ENCODE measurements at regions not wholly inside any gene's neighbourhood (a gene's known extent, or its start where the extent isn't known, plus 50 kb on each side); places are given as distances from the start of the nearest gene placed in this dataset.

DNA sequence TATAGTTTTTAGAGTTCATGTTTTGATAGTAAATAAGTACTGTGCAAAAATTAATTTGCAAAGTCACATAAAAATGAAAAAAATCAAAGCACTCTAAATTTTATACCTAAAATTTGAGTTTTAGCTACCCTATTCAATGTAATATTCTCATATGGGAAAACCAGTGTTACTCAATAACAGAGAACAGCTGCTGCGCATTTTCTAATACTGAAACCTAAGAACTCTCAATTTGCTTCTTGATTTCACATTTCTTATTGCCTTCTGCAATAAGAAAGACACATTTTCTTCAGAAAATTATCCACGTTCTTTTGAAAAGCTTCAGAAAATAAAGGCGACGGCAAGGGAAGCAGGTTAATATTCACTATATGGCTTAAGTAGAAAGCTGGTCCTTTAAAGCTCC is 199.1 kb upstream of the CCDC150 start:
- H3K4me1 ChIP-seq (ENCODE audit: control insufficient read depth in 3 of 3, insufficient read depth in 3 of 3, low read length in 3 of 3), result no peaks in the 10 kb centered on the region
- H3K36me3 ChIP-seq (ENCODE audit: control insufficient read depth in 3 of 3, insufficient read depth in 3 of 3, low read length in 3 of 3), result no peaks in the 10 kb centered on the region
- no peak overlapping the region for H3K27ac ChIP-seq (ENCODE audit: low read depth, low read length)
- H3K4me3 ChIP-seq (ENCODE audit: low read length in 3 of 3), result no peak overlapping the region
- no peaks in the 10 kb centered on the region for H3K9me3 ChIP-seq (ENCODE audit: control insufficient read depth in 3 of 3, low read length in 3 of 3)
- H3K27me3 ChIP-seq (ENCODE audit: control insufficient read depth in 3 of 3, insufficient read depth in 3 of 3, low read length in 3 of 3), result no peaks in the 10 kb centered on the region
- no peak overlapping the region for H3K9ac ChIP-seq (ENCODE audit: low read depth in 1 of 3, low read length in 3 of 3)

DNA sequence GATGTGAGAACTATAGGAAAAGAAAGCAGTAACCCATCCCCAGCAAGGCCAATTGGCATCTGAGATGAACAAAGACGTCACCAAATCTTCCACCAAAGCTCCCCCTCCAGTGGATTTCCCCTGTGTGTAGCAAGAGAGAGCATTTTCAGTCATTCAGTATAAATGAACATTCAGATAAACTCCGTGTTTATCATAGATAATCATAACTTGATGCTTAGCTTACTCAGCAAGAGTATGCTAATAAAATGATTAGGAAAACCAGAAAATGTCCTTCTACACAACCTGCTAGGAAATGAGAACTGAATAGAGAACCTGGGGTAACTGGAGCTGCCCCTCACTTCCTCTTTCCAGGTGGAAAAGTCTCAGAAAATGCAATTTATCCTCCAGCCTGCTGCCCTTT is 198.0 kb upstream of the CCDC150 start:
- no peak overlapping the region for H3K4me3 ChIP-seq (ENCODE audit: low read length in 3 of 3)
- H3K27ac ChIP-seq (ENCODE audit: low read depth, low read length), result no peak overlapping the region
- H3K9ac ChIP-seq (ENCODE audit: low read depth in 1 of 3, low read length in 3 of 3), result no peak overlapping the region
- no peaks in the 10 kb centered on the region for H3K9me3 ChIP-seq (ENCODE audit: control insufficient read depth in 3 of 3, low read length in 3 of 3)
- no peaks in the 10 kb centered on the region for H3K4me1 ChIP-seq (ENCODE audit: control insufficient read depth in 3 of 3, insufficient read depth in 3 of 3, low read length in 3 of 3)
- H3K27me3 ChIP-seq (ENCODE audit: control insufficient read depth in 3 of 3, insufficient read depth in 3 of 3, low read length in 3 of 3), result no peaks in the 10 kb centered on the region
- H3K36me3 ChIP-seq (ENCODE audit: control insufficient read depth in 3 of 3, insufficient read depth in 3 of 3, low read length in 3 of 3), result no peaks in the 10 kb centered on the region

DNA sequence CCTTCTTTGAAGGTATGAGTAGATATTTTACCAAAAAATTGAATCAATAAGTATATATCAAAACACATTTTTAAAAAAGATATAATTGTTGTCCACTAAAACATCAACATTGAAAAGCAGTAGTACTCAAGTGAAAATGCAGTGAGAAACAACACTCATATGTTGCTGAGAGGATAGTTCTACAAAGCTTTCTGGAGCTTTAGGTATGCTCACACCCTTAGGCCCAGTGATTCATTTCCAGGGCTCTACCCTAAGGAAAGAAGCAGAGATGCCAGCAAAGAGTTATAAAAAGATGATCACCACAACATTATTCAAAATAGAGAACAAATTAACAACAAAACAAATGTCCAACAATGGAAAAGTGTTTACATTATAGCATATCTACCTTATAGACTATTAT is 197.3 kb upstream of the CCDC150 start:
- no peak overlapping the region for H3K9ac ChIP-seq (ENCODE audit: low read depth in 1 of 3, low read length in 3 of 3)
- no peaks in the 10 kb centered on the region for H3K27me3 ChIP-seq (ENCODE audit: control insufficient read depth in 3 of 3, insufficient read depth in 3 of 3, low read length in 3 of 3)
- H3K9me3 ChIP-seq (ENCODE audit: control insufficient read depth in 3 of 3, low read length in 3 of 3), result no peaks in the 10 kb centered on the region
- H3K36me3 ChIP-seq (ENCODE audit: control insufficient read depth in 3 of 3, insufficient read depth in 3 of 3, low read length in 3 of 3), result no peaks in the 10 kb centered on the region
- H3K4me1 ChIP-seq (ENCODE audit: control insufficient read depth in 3 of 3, insufficient read depth in 3 of 3, low read length in 3 of 3), result no peaks in the 10 kb centered on the region
- H3K4me3 ChIP-seq (ENCODE audit: low read length in 3 of 3), result no peak overlapping the region
- H3K27ac ChIP-seq (ENCODE audit: low read depth, low read length), result no peak overlapping the region

DNA sequence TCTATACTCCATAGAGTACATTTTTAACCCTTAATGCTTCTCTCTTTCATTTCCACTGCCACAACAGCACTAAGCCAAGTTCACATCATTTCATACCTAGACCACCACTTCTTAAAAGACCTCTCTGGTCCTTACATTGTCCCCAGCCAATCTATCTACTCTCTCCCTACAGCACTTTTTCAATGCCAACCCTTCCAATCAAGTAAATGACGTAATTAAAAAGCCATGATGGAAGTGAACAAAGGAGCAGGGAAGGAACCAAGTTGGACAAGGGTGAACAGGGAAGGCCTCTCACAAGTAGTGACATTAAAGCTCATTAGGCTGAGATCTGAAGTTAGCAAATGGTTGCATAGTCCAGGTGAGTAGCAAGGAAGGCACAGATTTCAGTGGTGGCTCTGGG is 195.1 kb upstream of the CCDC150 start:
- no peak overlapping the region for H3K4me3 ChIP-seq (ENCODE audit: low read length in 3 of 3)
- H3K4me1 ChIP-seq (ENCODE audit: control insufficient read depth in 3 of 3, insufficient read depth in 3 of 3, low read length in 3 of 3), result no peaks in the 10 kb centered on the region
- no peak overlapping the region for H3K27ac ChIP-seq (ENCODE audit: low read depth, low read length)
- no peaks in the 10 kb centered on the region for H3K27me3 ChIP-seq (ENCODE audit: control insufficient read depth in 3 of 3, insufficient read depth in 3 of 3, low read length in 3 of 3)
- H3K9ac ChIP-seq (ENCODE audit: low read depth in 1 of 3, low read length in 3 of 3), result no peak overlapping the region
- no peaks in the 10 kb centered on the region for H3K36me3 ChIP-seq (ENCODE audit: control insufficient read depth in 3 of 3, insufficient read depth in 3 of 3, low read length in 3 of 3)
- no peaks in the 10 kb centered on the region for H3K9me3 ChIP-seq (ENCODE audit: control insufficient read depth in 3 of 3, low read length in 3 of 3)

DNA sequence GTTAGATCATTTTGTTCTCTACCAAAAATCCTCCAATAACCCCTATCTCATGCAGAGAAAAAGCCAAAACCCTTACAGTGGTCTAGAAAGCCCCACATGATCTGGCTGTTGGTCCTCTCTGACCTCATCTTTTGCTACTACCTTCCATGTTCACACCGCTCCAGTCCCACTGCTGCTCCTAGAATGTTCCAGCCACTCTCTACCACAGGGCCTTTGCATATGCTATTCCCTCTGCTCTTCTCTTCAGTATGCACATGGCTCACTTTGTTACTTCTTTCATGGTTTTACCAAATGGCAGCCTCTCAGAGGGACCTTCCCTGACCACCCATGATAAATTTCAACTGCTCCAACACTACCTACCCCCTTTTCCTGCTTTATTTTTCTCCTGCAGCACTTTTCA is 193.5 kb upstream of the CCDC150 start:
- Histone ChIP-seq H3K36me3 (ENCODE audit: control insufficient read depth in 3 of 3, insufficient read depth in 3 of 3, low read length in 3 of 3) (no peaks in the 10 kb centered on the region), H3K9me3 (ENCODE audit: control insufficient read depth in 3 of 3, low read length in 3 of 3) (no peaks in the 10 kb centered on the region), H3K27ac (ENCODE audit: low read depth, low read length) (no peak overlapping the region), H3K9ac (ENCODE audit: low read depth in 1 of 3, low read length in 3 of 3) (no peak overlapping the region), H3K4me3 (ENCODE audit: low read length in 3 of 3) (no peak overlapping the region), H3K4me1 (ENCODE audit: control insufficient read depth in 3 of 3, insufficient read depth in 3 of 3, low read length in 3 of 3) (no peaks in the 10 kb centered on the region), H3K27me3 (ENCODE audit: control insufficient read depth in 3 of 3, insufficient read depth in 3 of 3, low read length in 3 of 3) (no peaks in the 10 kb centered on the region)

DNA sequence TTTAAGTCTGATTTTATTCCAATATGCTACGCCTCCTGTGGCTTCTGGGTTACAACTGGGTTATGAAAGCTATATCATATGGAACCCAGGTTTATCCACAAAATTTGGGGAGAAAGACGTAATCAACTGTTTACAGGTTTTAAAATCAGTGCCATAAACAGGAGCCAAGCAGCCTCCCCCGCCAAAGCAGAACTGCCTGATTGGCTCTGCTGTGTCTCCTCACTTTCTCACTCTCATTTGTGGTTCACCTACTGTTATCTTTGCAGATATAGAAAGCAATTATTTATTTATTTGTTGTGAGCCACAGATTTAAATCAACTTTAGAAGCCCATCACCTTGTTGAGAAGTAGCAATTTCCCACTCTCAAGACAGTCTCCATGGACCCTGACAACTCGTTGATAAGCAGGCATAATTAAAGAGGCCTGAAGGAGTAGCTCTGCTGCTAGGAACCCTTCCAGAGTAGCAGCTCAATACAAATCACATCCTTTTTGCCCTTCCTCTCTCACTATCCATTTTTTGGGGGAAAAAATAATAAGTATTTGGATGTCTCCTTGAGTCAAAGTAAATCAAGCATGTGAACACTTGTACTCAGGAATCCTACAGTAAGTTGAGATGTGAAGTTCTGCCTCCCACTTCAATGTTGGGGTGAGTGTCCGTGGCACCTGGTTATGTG is 191.0 kb upstream of the CCDC150 start:
- no peak overlapping the region for H3K4me3 ChIP-seq (ENCODE audit: low read length in 3 of 3)
- H3K9me3 ChIP-seq (ENCODE audit: control insufficient read depth in 3 of 3, low read length in 3 of 3), result no peaks in the 10 kb centered on the region
- H3K4me1 ChIP-seq (ENCODE audit: control insufficient read depth in 3 of 3, insufficient read depth in 3 of 3, low read length in 3 of 3), result no peaks in the 10 kb centered on the region
- H3K9ac ChIP-seq (ENCODE audit: low read depth in 1 of 3, low read length in 3 of 3), result no peak overlapping the region
- no peak overlapping the region for H3K27ac ChIP-seq (ENCODE audit: low read depth, low read length)
- no peaks in the 10 kb centered on the region for H3K36me3 ChIP-seq (ENCODE audit: control insufficient read depth in 3 of 3, insufficient read depth in 3 of 3, low read length in 3 of 3)
- H3K27me3 ChIP-seq (ENCODE audit: control insufficient read depth in 3 of 3, insufficient read depth in 3 of 3, low read length in 3 of 3), result no peaks in the 10 kb centered on the region

DNA sequence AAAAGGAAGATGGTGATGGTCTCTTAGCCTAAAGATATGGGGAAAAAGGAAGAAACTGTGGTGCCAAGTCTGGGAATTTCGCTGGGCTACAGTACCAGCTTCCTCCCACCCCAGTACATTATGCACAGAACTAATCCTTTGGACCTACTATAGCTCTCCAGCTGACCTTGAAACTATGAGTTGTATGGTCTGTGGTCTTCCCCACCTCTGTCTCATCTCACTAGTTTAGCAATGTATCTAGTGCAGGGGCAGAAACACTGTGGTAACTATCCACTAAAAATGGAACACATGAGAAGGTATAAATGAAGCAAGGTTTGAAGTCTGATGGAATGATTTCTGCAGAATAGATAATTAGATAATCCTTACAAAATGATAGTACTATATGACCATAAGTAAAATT is 190.4 kb upstream of the CCDC150 start:
- no peak overlapping the region for H3K27ac ChIP-seq (ENCODE audit: low read depth, low read length)
- no peak overlapping the region for H3K4me3 ChIP-seq (ENCODE audit: low read length in 3 of 3)
- no peaks in the 10 kb centered on the region for H3K4me1 ChIP-seq (ENCODE audit: control insufficient read depth in 3 of 3, insufficient read depth in 3 of 3, low read length in 3 of 3)
- H3K27me3 ChIP-seq (ENCODE audit: control insufficient read depth in 3 of 3, insufficient read depth in 3 of 3, low read length in 3 of 3), result no peaks in the 10 kb centered on the region
- no peak overlapping the region for H3K9ac ChIP-seq (ENCODE audit: low read depth in 1 of 3, low read length in 3 of 3)
- H3K36me3 ChIP-seq (ENCODE audit: control insufficient read depth in 3 of 3, insufficient read depth in 3 of 3, low read length in 3 of 3), result no peaks in the 10 kb centered on the region
- H3K9me3 ChIP-seq (ENCODE audit: control insufficient read depth in 3 of 3, low read length in 3 of 3), result no peaks in the 10 kb centered on the region

DNA sequence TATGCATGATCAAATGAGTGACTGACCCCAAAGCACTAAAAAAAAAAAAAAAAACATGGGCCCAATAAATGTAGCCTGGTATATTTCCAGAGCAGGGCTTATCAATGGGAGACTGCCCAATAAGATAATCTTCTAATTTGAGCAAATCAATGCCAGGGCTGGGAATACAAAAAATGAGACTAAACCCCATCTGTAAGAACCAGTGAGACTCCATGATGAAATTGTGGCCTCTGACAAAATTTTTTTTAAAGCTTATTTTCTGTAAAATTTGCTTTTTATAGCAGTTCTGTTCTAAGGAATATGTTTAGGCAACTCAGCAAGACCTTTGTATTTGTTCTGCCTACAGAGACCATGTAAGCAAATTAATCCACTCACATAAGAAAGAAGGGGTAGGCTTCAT is 186.8 kb upstream of the CCDC150 start:
- Histone ChIP-seq H3K4me1 (ENCODE audit: control insufficient read depth in 3 of 3, insufficient read depth in 3 of 3, low read length in 3 of 3) (no peaks in the 10 kb centered on the region), H3K27ac (ENCODE audit: low read depth, low read length) (no peak overlapping the region), H3K4me3 (ENCODE audit: low read length in 3 of 3) (no peak overlapping the region), H3K36me3 (ENCODE audit: control insufficient read depth in 3 of 3, insufficient read depth in 3 of 3, low read length in 3 of 3) (no peaks in the 10 kb centered on the region), H3K27me3 (ENCODE audit: control insufficient read depth in 3 of 3, insufficient read depth in 3 of 3, low read length in 3 of 3) (no peaks in the 10 kb centered on the region), H3K9me3 (ENCODE audit: control insufficient read depth in 3 of 3, low read length in 3 of 3) (no peaks in the 10 kb centered on the region), H3K9ac (ENCODE audit: low read depth in 1 of 3, low read length in 3 of 3) (no peak overlapping the region)

DNA sequence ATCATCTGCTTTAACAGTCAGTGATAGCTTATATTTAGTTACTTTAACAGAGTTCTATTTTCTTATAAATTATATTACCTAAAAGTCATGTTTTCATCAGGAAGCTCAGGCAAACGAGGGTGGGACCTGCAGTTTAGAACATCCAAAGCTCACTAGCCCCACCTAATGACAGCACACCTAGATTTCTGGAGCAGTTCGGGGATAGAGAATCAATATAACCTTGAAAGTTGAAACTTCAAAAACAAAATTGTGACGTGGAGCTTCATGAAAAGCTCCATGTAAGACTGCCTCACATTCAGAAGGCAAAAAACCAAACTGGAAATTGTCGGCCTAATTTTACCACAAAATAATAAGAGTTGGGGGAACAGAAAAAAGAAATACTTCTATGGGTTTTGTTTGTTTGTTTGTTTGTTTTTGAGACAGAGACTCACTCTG is 185.9 kb upstream of the CCDC150 start:
- no peak overlapping the region for H3K9ac ChIP-seq (ENCODE audit: low read depth in 1 of 3, low read length in 3 of 3)
- no peak overlapping the region for H3K4me3 ChIP-seq (ENCODE audit: low read length in 3 of 3)
- H3K9me3 ChIP-seq (ENCODE audit: control insufficient read depth in 3 of 3, low read length in 3 of 3), result no peaks in the 10 kb centered on the region
- no peak overlapping the region for H3K27ac ChIP-seq (ENCODE audit: low read depth, low read length)
- H3K27me3 ChIP-seq (ENCODE audit: control insufficient read depth in 3 of 3, insufficient read depth in 3 of 3, low read length in 3 of 3), result no peaks in the 10 kb centered on the region
- no peaks in the 10 kb centered on the region for H3K36me3 ChIP-seq (ENCODE audit: control insufficient read depth in 3 of 3, insufficient read depth in 3 of 3, low read length in 3 of 3)
- H3K4me1 ChIP-seq (ENCODE audit: control insufficient read depth in 3 of 3, insufficient read depth in 3 of 3, low read length in 3 of 3), result no peaks in the 10 kb centered on the region

DNA sequence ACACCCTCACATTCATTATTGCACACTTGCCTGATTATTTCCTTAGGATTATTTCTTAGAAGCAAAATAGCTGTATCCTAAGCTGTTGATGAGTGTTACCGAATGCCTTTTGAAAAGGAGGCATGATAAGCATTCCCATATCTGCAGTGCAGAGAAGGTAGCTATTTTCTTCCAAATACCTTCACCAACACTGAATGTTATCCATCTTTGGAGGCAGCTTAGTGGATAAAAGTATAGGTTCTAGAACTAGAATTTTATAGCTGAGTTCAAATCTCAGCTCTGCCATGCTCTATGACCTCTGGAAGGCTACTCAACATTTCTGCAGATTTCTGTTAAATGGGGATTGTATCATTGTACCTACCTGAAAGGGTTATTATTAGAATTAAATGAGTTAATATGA is 185.0 kb upstream of the CCDC150 start:
- Histone ChIP-seq H3K27ac (ENCODE audit: low read depth, low read length) (no peak overlapping the region), H3K9me3 (ENCODE audit: control insufficient read depth in 3 of 3, low read length in 3 of 3) (no peaks in the 10 kb centered on the region), H3K36me3 (ENCODE audit: control insufficient read depth in 3 of 3, insufficient read depth in 3 of 3, low read length in 3 of 3) (no peaks in the 10 kb centered on the region), H3K4me1 (ENCODE audit: control insufficient read depth in 3 of 3, insufficient read depth in 3 of 3, low read length in 3 of 3) (no peaks in the 10 kb centered on the region), H3K4me3 (ENCODE audit: low read length in 3 of 3) (no peak overlapping the region), H3K9ac (ENCODE audit: low read depth in 1 of 3, low read length in 3 of 3) (no peak overlapping the region), H3K27me3 (ENCODE audit: control insufficient read depth in 3 of 3, insufficient read depth in 3 of 3, low read length in 3 of 3) (no peaks in the 10 kb centered on the region)

DNA sequence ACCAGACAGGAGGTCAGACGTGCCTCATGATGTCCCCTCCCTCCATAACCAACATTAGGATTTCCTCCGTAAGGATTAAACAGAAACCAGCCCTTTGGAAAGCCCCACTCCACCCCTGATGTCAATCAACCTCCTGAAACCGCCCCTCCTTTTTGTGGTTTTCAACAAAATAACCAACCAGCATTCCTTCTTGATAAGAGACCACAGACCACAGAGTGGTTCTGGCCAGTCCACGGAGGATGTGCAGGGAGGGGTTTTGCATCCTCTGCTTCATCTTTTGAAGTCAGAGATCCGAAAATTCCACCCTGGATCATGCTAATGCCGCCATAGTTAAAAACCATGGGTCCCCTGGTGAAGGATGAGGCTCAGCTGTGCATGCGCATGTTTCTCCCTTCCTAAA is 180.0 kb upstream of the CCDC150 start:
- no peaks in the 10 kb centered on the region for H3K4me1 ChIP-seq (ENCODE audit: control insufficient read depth in 3 of 3, insufficient read depth in 3 of 3, low read length in 3 of 3)
- H3K27ac ChIP-seq (ENCODE audit: low read depth, low read length), result no peak overlapping the region
- no peaks in the 10 kb centered on the region for H3K27me3 ChIP-seq (ENCODE audit: control insufficient read depth in 3 of 3, insufficient read depth in 3 of 3, low read length in 3 of 3)
- no peak overlapping the region for H3K9ac ChIP-seq (ENCODE audit: low read depth in 1 of 3, low read length in 3 of 3)
- H3K36me3 ChIP-seq (ENCODE audit: control insufficient read depth in 3 of 3, insufficient read depth in 3 of 3, low read length in 3 of 3), result no peaks in the 10 kb centered on the region
- no peaks in the 10 kb centered on the region for H3K9me3 ChIP-seq (ENCODE audit: control insufficient read depth in 3 of 3, low read length in 3 of 3)
- no peak overlapping the region for H3K4me3 ChIP-seq (ENCODE audit: low read length in 3 of 3)
